ENCODE measurements at regions not wholly inside any gene's neighbourhood (a gene's known extent, or its start where the extent isn't known, plus 50 kb on each side); places are given as distances from the start of the nearest gene placed in this dataset.

DNA sequence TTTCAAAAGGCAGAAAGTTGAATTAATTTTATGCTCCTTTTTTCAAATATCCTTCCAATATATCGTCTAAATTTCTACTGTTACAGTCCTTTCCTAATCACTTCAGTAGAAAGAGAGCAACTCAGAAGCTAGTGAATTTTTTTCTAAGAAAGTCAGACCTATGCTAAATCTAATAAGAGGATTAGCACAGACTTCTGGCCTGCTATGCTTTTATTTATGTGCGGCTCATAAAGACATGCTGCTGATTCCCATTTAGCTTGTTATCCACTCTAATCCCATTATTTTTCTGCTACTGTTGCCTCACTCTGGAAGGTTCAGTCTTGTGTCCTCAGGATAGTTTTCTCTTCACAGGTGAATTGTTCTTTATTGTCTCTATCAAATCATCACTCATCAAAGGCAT, 473.5 kb upstream of the FAM241A start:
- DNase-seq (ENCODE audit: low spot score), result no peak
- 47% methylated on average over 2 of the region's 2 CpGs for WGBS
- Histone ChIP-seq H3K9me3 (no peaks in the 10 kb centered on the region), H3K4me1 (replicated peaks) (no peaks in the 10 kb centered on the region), H3K36me3 (no peaks in the 10 kb centered on the region), H3K27ac (no peak overlapping the region), H3K4me3 (no peak overlapping the region), H3K27me3 (replicated peaks; ENCODE audit: insufficient read depth) (no peaks in the 10 kb centered on the region)
- intact Hi-C loops (cut with DNase I), result no loop called here
- no peak for TF ChIP-seq POLR2A (IDR thresholded peaks at IDR 0.05)
- TF ChIP-seq, protein P1, sequence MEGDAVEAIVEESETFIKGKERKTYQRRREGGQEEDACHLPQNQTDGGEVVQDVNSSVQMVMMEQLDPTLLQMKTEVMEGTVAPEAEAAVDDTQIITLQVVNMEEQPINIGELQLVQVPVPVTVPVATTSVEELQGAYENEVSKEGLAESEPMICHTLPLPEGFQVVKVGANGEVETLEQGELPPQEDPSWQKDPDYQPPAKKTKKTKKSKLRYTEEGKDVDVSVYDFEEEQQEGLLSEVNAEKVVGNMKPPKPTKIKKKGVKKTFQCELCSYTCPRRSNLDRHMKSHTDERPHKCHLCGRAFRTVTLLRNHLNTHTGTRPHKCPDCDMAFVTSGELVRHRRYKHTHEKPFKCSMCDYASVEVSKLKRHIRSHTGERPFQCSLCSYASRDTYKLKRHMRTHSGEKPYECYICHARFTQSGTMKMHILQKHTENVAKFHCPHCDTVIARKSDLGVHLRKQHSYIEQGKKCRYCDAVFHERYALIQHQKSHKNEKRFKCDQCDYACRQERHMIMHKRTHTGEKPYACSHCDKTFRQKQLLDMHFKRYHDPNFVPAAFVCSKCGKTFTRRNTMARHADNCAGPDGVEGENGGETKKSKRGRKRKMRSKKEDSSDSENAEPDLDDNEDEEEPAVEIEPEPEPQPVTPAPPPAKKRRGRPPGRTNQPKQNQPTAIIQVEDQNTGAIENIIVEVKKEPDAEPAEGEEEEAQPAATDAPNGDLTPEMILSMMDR (IDR thresholded peaks at IDR 0.05), result no peak
- TF ChIP-seq POLR2AphosphoS5 (IDR thresholded peaks at IDR 0.05), result no peak

DNA sequence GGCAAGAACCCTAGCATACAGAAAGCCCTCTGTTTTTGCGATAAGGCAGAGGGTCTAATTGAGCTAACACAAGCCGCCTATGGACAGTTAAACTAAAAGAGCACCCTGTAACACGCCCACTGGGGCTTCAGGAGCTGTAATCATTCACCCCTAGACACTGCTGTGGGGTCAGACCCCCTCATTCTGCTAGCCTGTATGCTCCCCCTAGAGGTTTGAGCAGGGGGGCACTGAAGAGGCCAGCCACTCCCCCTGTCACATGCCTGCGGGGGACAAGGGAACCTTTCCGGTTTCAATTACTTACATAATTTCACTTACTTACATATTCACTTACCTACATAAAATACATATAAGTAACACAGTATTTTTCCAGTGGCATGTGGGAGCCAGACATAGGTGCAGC, 469.5 kb upstream of the FAM241A start:
- no peaks in the 10 kb centered on the region for H3K9me3 ChIP-seq
- no peaks in the 10 kb centered on the region for H3K27me3 ChIP-seq (replicated peaks; ENCODE audit: insufficient read depth)
- H3K4me1 ChIP-seq (replicated peaks), result no peaks in the 10 kb centered on the region
- 89% methylated on average over 5 of the region's 5 CpGs for WGBS
- DNase-seq (ENCODE audit: low spot score), result no peak
- H3K4me3 ChIP-seq, result no peak overlapping the region
- intact Hi-C loops (cut with DNase I), result no loop called here
- H3K27ac ChIP-seq, result no peak overlapping the region
- TF ChIP-seq POLR2AphosphoS5 (IDR thresholded peaks at IDR 0.05) (no peak), POLR2A (IDR thresholded peaks at IDR 0.05) (no peak)
- TF ChIP-seq, protein P1 (IDR thresholded peaks at IDR 0.05), result no peak
- no peaks in the 10 kb centered on the region for H3K36me3 ChIP-seq

DNA sequence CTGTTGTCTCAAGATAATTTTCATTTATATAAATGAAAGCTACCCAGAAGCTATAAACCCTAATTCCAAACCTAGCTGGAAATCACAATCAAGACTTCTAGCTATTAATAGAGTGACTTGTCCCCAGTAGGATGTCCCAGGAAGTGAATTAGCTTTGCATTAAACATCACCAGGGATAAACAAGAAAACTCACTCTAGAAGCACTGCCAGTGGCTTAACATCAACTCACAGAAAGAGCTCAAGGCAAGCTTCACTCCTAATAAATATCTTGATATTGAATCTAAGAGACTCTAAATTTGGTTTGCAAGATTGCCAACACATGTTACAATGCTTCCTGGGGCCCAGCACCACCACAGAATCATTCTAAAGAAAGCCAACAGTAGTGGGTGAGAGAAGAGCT, 468.7 kb upstream of the FAM241A start:
- Histone ChIP-seq H3K4me3 (no peak overlapping the region), H3K36me3 (no peaks in the 10 kb centered on the region), H3K4me1 (replicated peaks) (no peaks in the 10 kb centered on the region), H3K27ac (no peak overlapping the region), H3K27me3 (replicated peaks; ENCODE audit: insufficient read depth) (no peaks in the 10 kb centered on the region), H3K9me3 (no peaks in the 10 kb centered on the region)
- intact Hi-C loops (cut with DNase I), result no loop called here
- no peak for TF ChIP-seq POLR2AphosphoS5 (IDR thresholded peaks at IDR 0.05)
- no peak for DNase-seq (ENCODE audit: low spot score)

DNA sequence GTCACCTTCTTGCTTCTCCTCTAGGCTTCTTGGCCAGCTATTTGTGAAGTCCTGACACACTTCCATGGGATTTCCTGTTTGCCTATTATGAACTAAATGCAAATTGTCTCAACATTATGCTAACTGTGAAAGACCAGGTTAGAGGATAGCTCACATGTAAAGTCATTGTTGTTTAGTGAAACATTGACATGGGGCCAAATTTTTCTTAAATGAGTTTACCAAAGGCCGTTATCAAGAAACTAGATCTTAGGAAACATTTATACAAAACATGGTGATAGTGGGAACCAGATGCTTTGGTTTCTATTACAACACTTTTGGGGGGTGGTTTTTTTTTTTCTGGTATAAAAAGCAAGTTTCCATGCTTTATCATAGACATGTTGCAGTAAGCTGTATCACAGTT, 466.8 kb upstream of the FAM241A start:
- DNase-seq (ENCODE audit: low spot score), result no peak
- TF ChIP-seq, protein P1 (IDR thresholded peaks at IDR 0.05), result no peak
- TF ChIP-seq POLR2A (IDR thresholded peaks at IDR 0.05) (no peak), POLR2AphosphoS5 (IDR thresholded peaks at IDR 0.05) (no peak)
- 38% methylated on average over 1 of the region's 1 CpG for WGBS
- H3K27ac ChIP-seq, result no peak overlapping the region
- H3K27me3 ChIP-seq (replicated peaks; ENCODE audit: insufficient read depth), result no peaks in the 10 kb centered on the region
- intact Hi-C loops (cut with DNase I), result no loop called here
- H3K36me3 ChIP-seq, result no peaks in the 10 kb centered on the region
- H3K4me3 ChIP-seq, result no peak overlapping the region
- no peaks in the 10 kb centered on the region for H3K4me1 ChIP-seq (replicated peaks)
- no peaks in the 10 kb centered on the region for H3K9me3 ChIP-seq

DNA sequence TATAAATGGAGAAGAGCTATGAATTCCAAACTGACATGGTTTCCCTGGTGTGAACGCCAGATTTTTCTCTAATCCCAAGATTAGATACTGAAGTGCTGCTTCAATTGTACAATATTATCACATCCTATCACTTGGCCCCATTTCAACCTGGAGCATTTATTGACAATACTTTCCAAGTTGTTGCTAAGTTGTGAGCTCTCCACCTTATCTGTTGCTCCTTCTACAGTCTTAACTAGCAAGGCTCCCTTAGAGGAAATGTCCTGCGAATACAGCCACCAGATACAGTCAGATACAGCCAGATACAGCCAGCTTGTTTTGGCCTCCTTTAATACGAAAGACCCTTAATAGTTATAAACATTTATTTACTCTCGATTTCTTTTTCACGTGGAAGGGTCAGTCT, 466.3 kb upstream of the FAM241A start:
- H3K9me3 ChIP-seq, result no peaks in the 10 kb centered on the region
- DNase-seq (ENCODE audit: low spot score), result no peak
- H3K4me3 ChIP-seq, result no peak overlapping the region
- intact Hi-C loops (cut with DNase I), result no loop called here
- no peaks in the 10 kb centered on the region for H3K27me3 ChIP-seq (replicated peaks; ENCODE audit: insufficient read depth)
- H3K4me1 ChIP-seq (replicated peaks), result no peaks in the 10 kb centered on the region
- H3K27ac ChIP-seq, result no peak overlapping the region
- TF ChIP-seq, protein P1 (IDR thresholded peaks at IDR 0.05), result no peak
- TF ChIP-seq POLR2AphosphoS5 (IDR thresholded peaks at IDR 0.05) (no peak), POLR2A (IDR thresholded peaks at IDR 0.05) (no peak)
- 71% methylated on average over 5 of the region's 5 CpGs for WGBS
- H3K36me3 ChIP-seq, result no peaks in the 10 kb centered on the region
